ENCODE measurements at regions not wholly inside any gene's neighbourhood (a gene's known extent, or its start where the extent isn't known, plus 50 kb on each side); places are given as distances from the start of the nearest gene placed in this dataset.

- no peak overlapping the region for H3K27ac Mint-ChIP-seq (ENCODE audit: unreplicated experiment)
- no peaks in the 10 kb centered on the region for H3K9me3 Mint-ChIP-seq (ENCODE audit: low read depth)
- DNase-seq (ENCODE audit: low spot score), result no peak
- no peak for TF ChIP-seq CTCF (IDR thresholded peaks at IDR 0.05)
- peaks cover 4% of the 10 kb centered on the region for H3K36me3 Mint-ChIP-seq (ENCODE audit: low read depth)
- no peak overlapping the region for H3K4me3 Mint-ChIP-seq (ENCODE audit: unreplicated experiment)
- peaks cover 32% of the 10 kb centered on the region for H3K4me1 Mint-ChIP-seq (ENCODE audit: low read depth)
- H3K27me3 Mint-ChIP-seq (ENCODE audit: low read depth), result no peaks in the 10 kb centered on the region
Observed at GRCh38 chr13:73939603-73940002, 194.6 kb downstream of the KLF12 start.

DNA sequence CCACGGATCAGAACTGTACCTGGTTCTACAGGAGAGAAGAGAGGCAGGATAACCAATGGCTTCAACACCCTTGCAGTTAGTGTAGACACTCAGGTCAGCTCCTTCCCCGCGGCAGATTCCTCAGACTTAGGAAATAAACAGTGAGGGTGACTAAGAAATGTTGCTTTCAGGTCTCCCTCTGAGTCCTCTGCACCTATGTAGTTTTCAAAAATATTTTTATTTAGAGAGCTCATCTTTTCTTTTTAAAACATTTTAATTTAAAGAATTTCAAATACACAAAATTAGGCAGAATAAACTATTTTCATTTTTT, 195.2 kb downstream of the KLF12 start:
- Mint-ChIP-seq H3K36me3 (ENCODE audit: low read depth) (peaks cover 4% of the 10 kb centered on the region), H3K9me3 (ENCODE audit: low read depth) (no peaks in the 10 kb centered on the region), H3K4me1 (ENCODE audit: low read depth) (peaks cover 35% of the 10 kb centered on the region), H3K27ac (ENCODE audit: unreplicated experiment) (peak overlapping the region; percentile 85), H3K4me3 (ENCODE audit: unreplicated experiment) (no peak overlapping the region), H3K27me3 (ENCODE audit: low read depth) (no peaks in the 10 kb centered on the region)
- no peak for TF ChIP-seq CTCF (IDR thresholded peaks at IDR 0.05)
- no peak for DNase-seq (ENCODE audit: low spot score)

DNA sequence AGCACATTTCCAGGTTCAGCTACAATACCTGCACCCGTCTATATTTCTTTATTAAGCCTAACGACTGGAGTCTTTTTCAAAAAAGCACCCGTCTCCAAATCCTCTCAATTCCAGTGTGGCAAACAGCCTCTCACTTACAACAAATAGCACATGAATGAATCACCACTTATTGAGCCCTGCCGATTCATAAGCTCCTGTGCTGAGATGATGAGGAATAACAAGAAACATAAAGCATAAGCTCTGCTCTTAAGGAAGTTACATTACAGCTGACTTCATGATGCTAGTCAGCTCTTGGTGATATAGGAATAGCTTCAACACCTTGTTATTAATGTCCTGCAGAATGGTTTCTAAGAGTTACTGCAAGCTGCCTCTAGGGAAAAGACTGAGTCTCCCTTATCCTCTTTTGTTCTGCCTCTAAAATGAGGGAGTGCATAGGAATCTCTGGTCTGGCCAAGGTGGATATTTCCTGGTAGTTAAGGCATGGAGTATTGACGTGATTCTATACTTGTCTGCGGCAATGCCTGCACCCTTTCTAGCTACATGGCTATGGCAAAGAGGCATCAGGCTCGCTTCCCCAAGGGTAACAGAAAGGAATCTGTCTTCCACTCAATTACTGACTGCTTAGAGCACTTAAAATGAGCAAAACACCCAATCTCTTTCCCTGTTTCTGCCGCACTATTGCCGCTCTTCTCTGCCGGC, 195.7 kb downstream of the KLF12 start:
- H3K9me3 Mint-ChIP-seq (ENCODE audit: low read depth), result no peaks in the 10 kb centered on the region
- no peak for TF ChIP-seq CTCF (IDR thresholded peaks at IDR 0.05)
- H3K4me3 Mint-ChIP-seq (ENCODE audit: unreplicated experiment), result no peak overlapping the region
- H3K27ac Mint-ChIP-seq (ENCODE audit: unreplicated experiment), result peak overlapping the region; percentile 85
- no peak for DNase-seq (ENCODE audit: low spot score)
- H3K27me3 Mint-ChIP-seq (ENCODE audit: low read depth), result no peaks in the 10 kb centered on the region
- peaks cover 33% of the 10 kb centered on the region for H3K4me1 Mint-ChIP-seq (ENCODE audit: low read depth)
- peaks cover 4% of the 10 kb centered on the region for H3K36me3 Mint-ChIP-seq (ENCODE audit: low read depth)

DNA sequence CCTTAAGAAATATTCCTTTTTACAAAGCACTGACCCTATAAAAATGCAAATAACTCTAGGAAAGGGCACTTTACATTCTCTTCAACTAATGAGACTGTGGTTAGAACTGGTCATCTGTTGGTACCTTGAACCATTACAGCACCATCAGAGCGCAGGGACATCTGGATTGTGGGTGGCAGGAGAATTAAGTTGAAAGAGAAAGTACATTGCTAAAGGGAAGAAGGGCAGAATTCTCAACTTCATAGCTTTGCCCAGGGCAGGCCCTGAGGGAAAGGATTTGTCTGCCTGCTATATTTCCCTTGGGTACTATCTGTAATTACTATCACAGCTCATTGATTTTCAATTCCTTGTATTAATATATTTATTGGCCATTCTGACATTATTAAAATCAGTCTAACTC, 196.8 kb downstream of the KLF12 start:
- TF ChIP-seq CTCF (IDR thresholded peaks at IDR 0.05), result no peak
- Mint-ChIP-seq H3K27ac (ENCODE audit: unreplicated experiment) (peak overlapping the region; percentile 6), H3K36me3 (ENCODE audit: low read depth) (peaks cover 4% of the 10 kb centered on the region), H3K4me1 (ENCODE audit: low read depth) (peaks cover 30% of the 10 kb centered on the region), H3K4me3 (ENCODE audit: unreplicated experiment) (no peak overlapping the region), H3K27me3 (ENCODE audit: low read depth) (no peaks in the 10 kb centered on the region), H3K9me3 (ENCODE audit: low read depth) (no peaks in the 10 kb centered on the region)
- DNase-seq (ENCODE audit: low spot score), result no peak

GRCh38 chr13:73935991-73936390, 198.2 kb downstream of the KLF12 start:
- Mint-ChIP-seq H3K36me3 (ENCODE audit: low read depth) (peaks cover 2% of the 10 kb centered on the region), H3K27ac (ENCODE audit: unreplicated experiment) (no peak overlapping the region), H3K27me3 (ENCODE audit: low read depth) (no peaks in the 10 kb centered on the region), H3K9me3 (ENCODE audit: low read depth) (no peaks in the 10 kb centered on the region), H3K4me3 (ENCODE audit: unreplicated experiment) (no peak overlapping the region), H3K4me1 (ENCODE audit: low read depth) (peaks cover 34% of the 10 kb centered on the region)
- TF ChIP-seq CTCF (IDR thresholded peaks at IDR 0.05), result no peak
- no peak for DNase-seq (ENCODE audit: low spot score)

Data from chondrocyte (in vitro differentiated cells).